ENCODE measurements at regions not wholly inside any gene's neighbourhood (a gene's known extent, or its start where the extent isn't known, plus 50 kb on each side); places are given as distances from the start of the nearest gene placed in this dataset.

GRCh38 chr14:65802196-65802595 lies 389.7 kb downstream of the FUT8 start:
- Histone ChIP-seq H3F3A (replicated peaks; ENCODE audit: insufficient read depth) (no peaks in the 10 kb centered on the region), H3K4me1 (ENCODE audit: control insufficient read depth in 1 of 2, insufficient read depth in 2 of 2, low read depth in 1 of 2, low read length in 1 of 2) (peaks cover 0 to 14% of the 10 kb centered on the region in 2 experiments; a peak in 1 of 4 replicates), H3K9ac (no peak overlapping the region), H3K36me3 (replicated peaks in 1 of 2; ENCODE audit: control insufficient read depth in 1 of 2, insufficient read depth in 2 of 2, low read length in 1 of 2) (no peaks in the 10 kb centered on the region), H3K9me3 (no peaks in the 10 kb centered on the region), H3K9me2 (no peaks in the 10 kb centered on the region), H3K79me2 (ENCODE audit: insufficient read depth) (no peaks in the 10 kb centered on the region), H2AFZ (ENCODE audit: low read depth) (no peak overlapping the region), H4K20me1 (ENCODE audit: insufficient read depth) (no peaks in the 10 kb centered on the region), H3K27ac (ENCODE audit: low read depth in 2 of 2, low read length in 1 of 2) (no peak overlapping the region), H3K4me2 (no peak overlapping the region), H3K27me3 (ENCODE audit: insufficient read depth) (no peaks in the 10 kb centered on the region), H3K4me3 (ENCODE audit: low read depth in 2 of 2, low read length in 1 of 2) (no peak overlapping the region)
- DNase-seq = no peak
- WGBS (ENCODE audit: low lambda C conversion rate) = 37% methylated on average over 2 of the region's 2 CpGs
- TF ChIP-seq NFIC (IDR thresholded peaks at IDR 0.05; ENCODE audit: borderline replicate concordance) = no peak
- no peak for TF ChIP-seq GATA2 (CRISPR knock-in tag; IDR thresholded peaks at IDR 0.05)
- TF ChIP-seq ELF1 (IDR thresholded peaks at IDR 0.05) = no peak
- TF ChIP-seq EP300 (IDR thresholded peaks at IDR 0.05; ENCODE audit: borderline replicate concordance in 1 of 2, low read depth in 1 of 2, low read length in 1 of 2) = no peak
- TF ChIP-seq TCF12 (IDR thresholded peaks at IDR 0.05) = no peak
- no peak for TF ChIP-seq RXRA (IDR thresholded peaks at IDR 0.05; ENCODE audit: borderline replicate concordance, low read depth)
- no peak for TF ChIP-seq FOXM1 (IDR thresholded peaks at IDR 0.05; ENCODE audit: low read depth)
- TF ChIP-seq, protein P1, sequence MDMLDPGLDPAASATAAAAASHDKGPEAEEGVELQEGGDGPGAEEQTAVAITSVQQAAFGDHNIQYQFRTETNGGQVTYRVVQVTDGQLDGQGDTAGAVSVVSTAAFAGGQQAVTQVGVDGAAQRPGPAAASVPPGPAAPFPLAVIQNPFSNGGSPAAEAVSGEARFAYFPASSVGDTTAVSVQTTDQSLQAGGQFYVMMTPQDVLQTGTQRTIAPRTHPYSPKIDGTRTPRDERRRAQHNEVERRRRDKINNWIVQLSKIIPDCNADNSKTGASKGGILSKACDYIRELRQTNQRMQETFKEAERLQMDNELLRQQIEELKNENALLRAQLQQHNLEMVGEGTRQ (IDR thresholded peaks at IDR 0.05; ENCODE audit: borderline replicate concordance, low read depth, low read length) = no peak
- TF ChIP-seq RCOR1 (IDR thresholded peaks at IDR 0.05; ENCODE audit: low read length) = no peak
- no peak for TF ChIP-seq SIN3A (IDR thresholded peaks at IDR 0.05; ENCODE audit: borderline replicate concordance, low read depth, low read length)
- POLR2A ChIA-PET = interaction anchor here (1.2 kb wide), 1 partner anchor 12 kb away, joined by 3 read pairs; no protein-coding TSS in a partner anchor
- CTCF ChIA-PET = interaction anchor here (2.8 kb wide), 1 partner anchor 8 kb away, joined by 8 read pairs; no protein-coding TSS in a partner anchor

- Histone ChIP-seq H4K20me1 (ENCODE audit: insufficient read depth) (no peaks in the 10 kb centered on the region), H3K36me3 (replicated peaks in 1 of 2; ENCODE audit: control insufficient read depth in 1 of 2, insufficient read depth in 2 of 2, low read length in 1 of 2) (no peaks in the 10 kb centered on the region), H3K4me1 (ENCODE audit: control insufficient read depth in 1 of 2, insufficient read depth in 2 of 2, low read depth in 1 of 2, low read length in 1 of 2) (peaks cover 0 to 14% of the 10 kb centered on the region in 2 experiments; a peak in 1 of 4 replicates), H3F3A (replicated peaks; ENCODE audit: insufficient read depth) (no peaks in the 10 kb centered on the region), H3K27ac (ENCODE audit: low read depth in 2 of 2, low read length in 1 of 2) (no peak overlapping the region), H3K27me3 (ENCODE audit: insufficient read depth) (no peaks in the 10 kb centered on the region), H3K4me3 (ENCODE audit: low read depth in 2 of 2, low read length in 1 of 2) (no peak overlapping the region), H3K9ac (no peak overlapping the region), H3K9me2 (no peaks in the 10 kb centered on the region), H3K9me3 (no peaks in the 10 kb centered on the region; the same call in 1 of the 2 replicates), H3K79me2 (ENCODE audit: insufficient read depth) (no peaks in the 10 kb centered on the region), H2AFZ (ENCODE audit: low read depth) (no peak overlapping the region), H3K4me2 (no peak overlapping the region)
- 74% methylated on average over 6 of the region's 6 CpGs for WGBS (ENCODE audit: low lambda C conversion rate)
- POLR2A ChIA-PET = no interaction called here
- CTCF ChIA-PET = interaction anchor here (1.0 to 1.9 kb wide), 4 partner anchors 13 to 389 kb away, joined by 3 to 12 read pairs (median 4); no protein-coding TSS in a partner anchor
- no peak for TF ChIP-seq YY1 (IDR thresholded peaks at IDR 0.05; ENCODE audit: low read depth)
- no peak for TF ChIP-seq SMC3 (IDR thresholded peaks at IDR 0.05; ENCODE audit: low read depth, low read length)
- TF ChIP-seq JUND (IDR thresholded peaks at IDR 0.05) = no peak
- TF ChIP-seq, protein P1 (IDR thresholded peaks at IDR 0.05; ENCODE audit: borderline replicate concordance, low read depth, low read length) = no peak
- TF ChIP-seq SIN3A (IDR thresholded peaks at IDR 0.05; ENCODE audit: borderline replicate concordance, low read depth, low read length) = no peak
- TF ChIP-seq, protein P2, sequence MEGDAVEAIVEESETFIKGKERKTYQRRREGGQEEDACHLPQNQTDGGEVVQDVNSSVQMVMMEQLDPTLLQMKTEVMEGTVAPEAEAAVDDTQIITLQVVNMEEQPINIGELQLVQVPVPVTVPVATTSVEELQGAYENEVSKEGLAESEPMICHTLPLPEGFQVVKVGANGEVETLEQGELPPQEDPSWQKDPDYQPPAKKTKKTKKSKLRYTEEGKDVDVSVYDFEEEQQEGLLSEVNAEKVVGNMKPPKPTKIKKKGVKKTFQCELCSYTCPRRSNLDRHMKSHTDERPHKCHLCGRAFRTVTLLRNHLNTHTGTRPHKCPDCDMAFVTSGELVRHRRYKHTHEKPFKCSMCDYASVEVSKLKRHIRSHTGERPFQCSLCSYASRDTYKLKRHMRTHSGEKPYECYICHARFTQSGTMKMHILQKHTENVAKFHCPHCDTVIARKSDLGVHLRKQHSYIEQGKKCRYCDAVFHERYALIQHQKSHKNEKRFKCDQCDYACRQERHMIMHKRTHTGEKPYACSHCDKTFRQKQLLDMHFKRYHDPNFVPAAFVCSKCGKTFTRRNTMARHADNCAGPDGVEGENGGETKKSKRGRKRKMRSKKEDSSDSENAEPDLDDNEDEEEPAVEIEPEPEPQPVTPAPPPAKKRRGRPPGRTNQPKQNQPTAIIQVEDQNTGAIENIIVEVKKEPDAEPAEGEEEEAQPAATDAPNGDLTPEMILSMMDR (IDR thresholded peaks at IDR 0.05) = no peak
- no peak for TF ChIP-seq NRF1 (IDR thresholded peaks at IDR 0.05; ENCODE audit: low read depth, low read length)
- no peak for TF ChIP-seq POLR2AphosphoS5 (IDR thresholded peaks at IDR 0.05; ENCODE audit: low read depth, low read length)
- TF ChIP-seq FOXM1 (IDR thresholded peaks at IDR 0.05; ENCODE audit: low read depth) = no peak
- no peak for DNase-seq
Observed at GRCh38 chr14:65803885-65804284, 391.4 kb downstream of the FUT8 start.

Measured in SK-N-SH (cell line).